Astrocyte (in vitro differentiated cells and primary cell): ENCODE measurements at regions not wholly inside any gene's neighbourhood (a gene's known extent, or its start where the extent isn't known, plus 50 kb on each side); places are given as distances from the start of the nearest gene placed in this dataset.

Experiments used
- EZH2 ChIP-seq: IDR thresholded peaks from 2 replicates; pipeline ENCODE4 v1.6.1; 2012; ENCODE audit warnings: mild to moderate bottlenecking, low read length, inconsistent platforms; ENCODE audit not compliant: insufficient read depth
- TF ChIP-seq, protein P1 (sequence below): IDR thresholded peaks from 2 replicates; pipeline ENCODE4 v1.5.1; 2011; ENCODE audit warnings: low read depth, mild to moderate bottlenecking, inconsistent platforms, low read length, moderate library complexity; ENCODE audit not compliant: insufficient read depth

DNA sequence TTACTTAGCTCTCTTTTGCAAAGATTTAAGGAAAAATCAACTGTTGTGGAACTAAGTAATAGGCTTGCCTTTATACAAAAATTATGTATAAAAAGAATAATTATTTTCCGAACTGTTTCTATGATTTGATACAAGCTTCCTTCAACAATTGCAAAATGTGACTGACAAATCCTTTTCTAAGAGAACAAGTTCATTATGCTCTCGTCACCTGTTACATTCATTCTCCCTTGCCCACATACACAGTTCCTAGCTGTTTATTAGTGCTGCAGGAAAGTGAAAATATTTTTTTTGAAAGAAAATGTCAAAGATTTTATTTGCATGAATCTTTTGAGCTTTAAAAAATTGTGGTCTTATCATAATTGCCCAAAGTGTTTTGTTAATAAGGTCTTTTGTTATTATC lies 466.2 kb downstream of the USP25 start:
- TF ChIP-seq, protein P1, sequence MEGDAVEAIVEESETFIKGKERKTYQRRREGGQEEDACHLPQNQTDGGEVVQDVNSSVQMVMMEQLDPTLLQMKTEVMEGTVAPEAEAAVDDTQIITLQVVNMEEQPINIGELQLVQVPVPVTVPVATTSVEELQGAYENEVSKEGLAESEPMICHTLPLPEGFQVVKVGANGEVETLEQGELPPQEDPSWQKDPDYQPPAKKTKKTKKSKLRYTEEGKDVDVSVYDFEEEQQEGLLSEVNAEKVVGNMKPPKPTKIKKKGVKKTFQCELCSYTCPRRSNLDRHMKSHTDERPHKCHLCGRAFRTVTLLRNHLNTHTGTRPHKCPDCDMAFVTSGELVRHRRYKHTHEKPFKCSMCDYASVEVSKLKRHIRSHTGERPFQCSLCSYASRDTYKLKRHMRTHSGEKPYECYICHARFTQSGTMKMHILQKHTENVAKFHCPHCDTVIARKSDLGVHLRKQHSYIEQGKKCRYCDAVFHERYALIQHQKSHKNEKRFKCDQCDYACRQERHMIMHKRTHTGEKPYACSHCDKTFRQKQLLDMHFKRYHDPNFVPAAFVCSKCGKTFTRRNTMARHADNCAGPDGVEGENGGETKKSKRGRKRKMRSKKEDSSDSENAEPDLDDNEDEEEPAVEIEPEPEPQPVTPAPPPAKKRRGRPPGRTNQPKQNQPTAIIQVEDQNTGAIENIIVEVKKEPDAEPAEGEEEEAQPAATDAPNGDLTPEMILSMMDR: no peak
- TF ChIP-seq EZH2: no peak
